ENCODE measurements at regions not wholly inside any gene's neighbourhood (a gene's known extent, or its start where the extent isn't known, plus 50 kb on each side); places are given as distances from the start of the nearest gene placed in this dataset.

- DNase-seq: no peak
These were observed 275.0 kb downstream of the NFKBIZ start for GRCh38 chr3:102124282-102124681.

DNA sequence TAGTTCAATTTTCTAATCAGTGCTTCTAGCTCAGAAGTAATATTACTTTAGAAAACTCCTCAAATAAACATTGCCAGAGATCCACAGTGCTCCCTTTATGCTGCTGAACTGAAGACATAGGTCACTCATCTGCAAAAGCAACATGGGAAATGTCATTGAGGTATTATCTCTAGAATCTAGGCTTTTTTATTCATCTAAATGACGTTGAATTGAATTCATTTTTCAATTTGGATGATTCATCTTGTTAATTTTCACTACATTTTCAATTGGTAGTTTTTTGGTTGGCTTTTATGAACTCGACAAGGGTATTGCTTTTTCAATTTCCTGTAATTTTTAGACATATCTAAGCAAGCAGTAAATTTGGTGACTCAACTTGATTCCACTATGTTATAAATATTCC lies 275.4 kb downstream of the NFKBIZ start:
- DNase-seq: no peak

DNA sequence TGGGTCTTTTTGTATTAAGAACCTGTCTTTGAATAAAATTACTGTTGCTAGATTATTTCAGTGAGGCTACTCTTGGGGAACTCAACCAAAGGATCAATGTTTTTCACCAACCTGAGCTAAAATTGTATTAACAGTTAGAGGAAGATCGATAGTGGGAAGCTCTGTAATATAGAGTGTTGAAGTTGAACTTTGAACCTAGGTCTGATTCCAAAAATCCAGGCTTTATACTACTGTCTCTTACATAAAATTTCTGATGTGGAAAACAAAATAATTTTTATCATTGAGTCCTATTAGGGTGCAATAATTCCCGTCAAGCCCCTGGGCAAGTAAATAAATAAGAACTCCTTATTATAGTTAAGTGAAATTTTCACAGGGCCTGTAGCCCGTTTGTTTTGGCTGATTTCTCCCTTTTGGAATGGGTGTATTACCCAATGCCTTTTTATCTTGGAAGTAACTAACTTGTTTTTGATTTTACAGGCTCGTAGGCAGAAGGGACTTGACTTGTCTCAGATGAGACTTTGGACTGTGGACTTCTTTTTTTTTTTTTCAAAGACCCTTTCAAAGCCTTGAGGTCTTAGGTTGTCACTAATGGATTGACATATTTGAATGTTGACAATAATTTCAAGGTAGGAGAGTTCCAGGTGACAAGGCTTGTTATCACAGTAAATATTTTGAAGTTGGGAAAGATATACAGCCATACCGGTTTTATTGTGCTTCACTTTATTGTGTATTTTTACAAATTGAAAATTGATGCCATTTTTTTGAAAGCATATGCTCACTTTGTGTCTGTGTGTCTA lies 276.1 kb downstream of the NFKBIZ start:
- no peak for DNase-seq

DNA sequence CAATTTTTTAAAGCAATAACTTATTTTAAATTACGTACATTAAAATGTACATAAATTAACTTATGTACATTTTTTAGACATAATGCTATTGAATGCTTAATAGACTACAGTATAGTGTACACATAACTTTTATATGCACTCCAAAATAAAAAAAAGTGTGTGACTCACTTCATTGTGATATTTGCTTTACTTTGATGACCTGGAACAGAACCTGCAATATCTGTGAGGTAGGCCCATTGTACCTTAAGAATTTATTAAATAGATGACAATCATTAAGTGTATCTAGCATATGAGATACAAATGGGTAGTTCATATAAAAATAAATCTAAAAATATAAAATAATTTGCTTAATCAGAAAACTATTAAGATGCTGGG lies 276.7 kb downstream of the NFKBIZ start:
- no peak for DNase-seq

DNA sequence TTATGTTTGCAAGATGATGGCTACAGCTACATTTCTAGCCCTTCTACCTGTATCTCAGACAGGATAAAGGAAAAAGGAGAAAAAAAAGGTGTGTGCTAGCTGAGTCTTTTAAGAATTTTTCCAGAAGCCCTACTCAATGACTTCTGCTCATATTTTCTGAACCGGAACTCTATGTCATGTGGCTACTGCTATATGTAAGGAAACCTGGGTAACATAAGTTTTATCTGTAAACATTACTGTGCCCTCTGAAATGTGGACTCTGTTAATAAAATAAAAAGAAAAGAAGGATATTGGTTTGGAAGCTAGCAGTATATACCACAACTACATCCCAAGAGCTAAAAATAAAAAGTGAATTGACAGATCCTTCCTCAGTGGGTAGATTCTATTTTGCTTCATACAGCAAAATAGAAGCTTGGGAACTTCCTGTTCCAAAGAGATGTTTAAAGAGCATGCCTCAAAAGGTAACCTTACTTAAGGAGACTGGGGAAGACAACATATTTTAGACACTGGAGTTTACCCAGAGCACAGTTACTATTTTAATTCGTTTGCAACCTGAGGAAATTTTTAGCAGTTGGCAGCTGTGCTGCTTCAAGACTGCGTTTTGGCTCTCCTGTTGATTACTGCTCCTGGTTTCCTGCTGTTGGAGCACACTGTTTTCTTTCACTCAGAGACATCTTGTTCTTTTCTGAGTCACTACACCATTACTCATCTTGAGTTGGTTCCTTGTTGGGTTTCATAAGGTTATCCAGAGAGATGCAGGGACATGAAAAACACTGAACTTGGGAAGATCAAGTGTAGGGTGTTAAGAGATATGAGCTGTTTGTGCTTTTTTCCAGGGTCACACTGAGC lies 280.7 kb downstream of the NFKBIZ start:
- DNase-seq: no peak

DNA sequence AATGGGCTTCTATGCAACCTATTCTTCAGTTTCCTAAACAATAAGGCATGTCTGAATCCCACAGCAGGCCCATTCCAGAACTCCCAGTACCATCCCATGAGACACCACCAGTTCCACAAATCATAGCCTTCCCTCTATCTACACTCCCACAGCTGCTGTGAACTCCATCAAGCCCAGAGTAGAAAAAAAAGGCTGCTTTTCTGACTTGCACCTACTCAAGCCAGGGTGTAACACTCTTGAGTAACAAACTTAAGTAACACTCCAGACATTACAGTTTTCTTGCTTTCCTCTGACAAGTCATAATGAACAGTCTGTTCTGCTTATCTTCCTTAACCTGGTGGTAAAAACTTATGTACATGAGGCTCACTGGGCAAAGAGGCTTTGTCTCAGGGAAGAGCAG lies 283.1 kb downstream of the NFKBIZ start:
- DNase-seq: no peak

DNA sequence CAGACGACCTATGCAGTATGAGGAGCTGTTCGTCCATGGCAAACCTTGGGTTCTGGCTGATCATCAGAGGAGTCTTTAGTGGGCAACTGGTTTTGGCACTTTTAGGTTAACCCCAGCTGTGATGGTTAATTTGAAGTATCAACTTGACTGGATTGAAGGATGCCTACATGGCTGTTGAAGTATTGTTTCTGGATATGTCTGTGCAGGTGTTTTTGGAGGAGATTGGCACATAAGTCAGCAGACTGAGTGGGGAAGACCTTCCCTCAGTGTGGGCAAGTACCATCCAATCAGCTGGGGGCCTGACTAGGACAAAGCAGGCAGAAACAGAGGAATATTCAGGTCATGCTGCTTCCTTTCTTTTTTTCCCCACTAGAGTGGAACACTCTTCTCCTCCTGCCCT lies 284.1 kb downstream of the NFKBIZ start:
- no peak for DNase-seq

GRCh38 chr3:102135316-102135715 lies 286.0 kb downstream of the NFKBIZ start:
- no peak for DNase-seq

GRCh38 chr3:102136183-102136582 lies 286.9 kb downstream of the NFKBIZ start:
- DNase-seq: no peak

DNA sequence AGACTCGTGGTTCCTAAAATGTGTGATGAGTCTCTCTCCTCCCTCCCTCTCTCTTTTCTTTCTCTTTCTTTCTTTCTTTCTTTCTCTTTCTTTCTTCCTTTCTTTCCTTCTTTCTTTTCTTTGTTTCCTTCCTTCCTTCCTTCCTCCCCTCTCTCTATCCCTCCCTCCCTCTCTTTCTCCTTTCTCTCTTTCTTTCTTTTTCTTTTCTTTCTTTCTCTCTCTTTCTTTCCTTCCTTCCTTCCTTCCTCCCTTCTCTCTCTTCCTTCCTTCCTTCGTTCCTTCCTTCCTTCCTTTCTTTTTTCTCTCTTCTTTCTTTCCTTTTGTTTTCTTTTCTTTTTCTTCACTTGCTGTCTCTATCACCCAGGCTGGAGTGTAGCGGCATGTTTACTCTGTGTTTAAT lies 290.8 kb downstream of the NFKBIZ start:
- DNase-seq: no peak

DNA sequence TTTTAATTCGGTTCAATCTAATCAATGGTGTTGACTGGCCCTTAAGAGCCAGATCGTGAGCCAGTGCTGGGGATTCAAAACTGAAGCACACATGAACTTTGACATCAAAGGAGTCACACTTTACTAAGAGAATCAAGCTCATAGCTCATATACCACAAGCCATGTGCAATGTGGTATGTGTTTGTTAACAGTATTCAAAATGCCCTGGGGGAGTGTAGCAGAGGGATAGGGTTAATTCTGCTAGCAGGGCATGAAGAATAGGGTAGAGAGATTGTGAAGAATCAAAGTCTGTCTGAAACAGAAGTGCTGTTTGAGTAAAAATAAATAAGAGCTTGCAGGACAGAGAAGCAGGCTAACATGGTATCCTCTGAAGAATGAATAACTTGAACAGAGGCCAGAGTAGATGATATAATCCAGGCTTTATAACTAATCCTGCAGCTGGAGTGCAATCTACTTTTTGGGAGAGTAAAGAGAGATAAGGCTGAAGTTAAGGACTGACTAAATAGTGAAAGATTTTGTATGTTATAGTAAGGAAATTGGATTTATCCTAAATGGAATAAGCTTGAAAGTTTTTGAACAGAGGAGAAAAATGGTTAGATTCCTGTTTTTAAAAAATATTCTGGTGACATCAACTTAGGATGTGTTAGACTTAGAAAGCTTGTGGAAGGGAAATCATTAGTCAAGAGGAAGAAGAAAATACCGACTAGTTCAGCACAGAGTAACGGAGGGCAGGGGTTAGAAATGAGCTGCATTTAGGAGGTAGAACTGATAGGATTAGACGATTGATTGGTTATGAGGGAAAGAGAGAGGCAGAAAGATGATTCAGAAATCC lies 292.0 kb downstream of the NFKBIZ start:
- no peak for DNase-seq

GRCh38 chr3:102141928-102142239 lies 292.6 kb downstream of the NFKBIZ start:
- no peak for DNase-seq

DNA sequence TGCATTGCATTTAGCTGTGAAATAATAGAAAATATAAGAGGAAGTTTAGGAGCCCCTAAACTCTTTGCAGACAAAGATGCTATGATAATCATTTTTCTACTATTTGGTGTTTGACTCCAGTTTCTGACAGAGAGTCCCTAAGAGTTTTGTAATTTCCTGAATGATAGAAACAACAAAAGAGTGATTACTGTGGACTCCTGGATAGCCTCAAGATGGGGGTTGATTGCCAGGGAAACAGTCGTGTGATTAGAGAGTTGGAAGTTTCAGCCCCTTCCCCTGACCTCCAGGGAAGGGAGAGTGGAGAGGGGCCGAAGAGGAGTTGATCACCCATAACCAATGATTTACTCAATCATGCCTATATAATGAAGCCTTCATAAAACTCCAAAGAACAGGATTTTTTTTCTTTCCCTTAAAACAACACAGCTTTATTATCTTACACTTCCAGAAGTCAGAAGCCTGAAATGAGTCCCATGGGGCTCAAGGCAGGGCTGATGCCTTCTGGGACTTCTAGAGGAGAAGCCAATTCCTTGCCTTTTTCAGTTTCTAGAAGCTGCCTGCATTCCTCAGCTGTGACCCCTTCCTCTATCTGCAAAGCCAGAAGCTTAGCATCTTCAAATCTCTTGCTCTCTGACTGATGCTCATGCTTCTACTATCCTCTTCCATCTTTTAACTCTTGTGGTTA lies 292.3 kb upstream of the ZPLD1 start:
- DNase-seq: no peak

GRCh38 chr3:102143536-102143935 lies 291.3 kb upstream of the ZPLD1 start:
- no peak for DNase-seq

- DNase-seq: no peak
These were observed 290.8 kb upstream of the ZPLD1 start for GRCh38 chr3:102144063-102144462.

- DNase-seq: no peak
These were observed 286.0 kb upstream of the ZPLD1 start for GRCh38 chr3:102148598-102149337.

GRCh38 chr3:102151935-102152334 lies 282.9 kb upstream of the ZPLD1 start:
- no peak for DNase-seq

GRCh38 chr3:102156426-102156825 lies 278.4 kb upstream of the ZPLD1 start:
- DNase-seq: no peak

DNA sequence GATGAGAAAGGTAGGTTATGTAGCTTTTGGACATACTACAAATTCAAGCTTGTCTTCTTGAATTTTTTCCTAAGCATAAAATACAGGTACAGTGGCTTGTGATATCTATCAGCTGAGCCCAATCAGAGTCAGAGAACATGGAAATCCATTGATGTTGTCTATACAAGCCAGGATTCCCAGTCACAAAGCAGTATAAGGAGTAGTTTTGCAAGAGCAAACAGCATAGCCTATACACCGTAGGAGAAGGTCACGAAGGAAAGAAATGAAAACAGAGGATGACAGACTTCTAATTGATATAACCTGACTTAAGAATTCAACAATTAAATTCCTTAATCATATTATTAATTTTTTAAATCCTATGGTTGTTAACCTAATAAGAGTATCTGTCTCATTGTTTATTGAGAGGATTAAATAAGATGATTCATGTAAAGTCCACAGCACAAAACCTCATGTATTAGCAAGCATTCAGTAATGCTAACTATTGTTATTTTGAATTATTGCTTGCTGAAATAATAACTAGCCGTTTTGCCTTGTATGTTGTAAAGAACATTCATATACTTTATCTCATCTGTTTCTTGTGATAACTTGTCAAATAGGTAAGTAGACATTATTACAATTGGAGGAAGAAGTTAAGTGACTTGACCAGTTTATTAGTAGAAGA lies 276.6 kb upstream of the ZPLD1 start:
- no peak for DNase-seq

DNA sequence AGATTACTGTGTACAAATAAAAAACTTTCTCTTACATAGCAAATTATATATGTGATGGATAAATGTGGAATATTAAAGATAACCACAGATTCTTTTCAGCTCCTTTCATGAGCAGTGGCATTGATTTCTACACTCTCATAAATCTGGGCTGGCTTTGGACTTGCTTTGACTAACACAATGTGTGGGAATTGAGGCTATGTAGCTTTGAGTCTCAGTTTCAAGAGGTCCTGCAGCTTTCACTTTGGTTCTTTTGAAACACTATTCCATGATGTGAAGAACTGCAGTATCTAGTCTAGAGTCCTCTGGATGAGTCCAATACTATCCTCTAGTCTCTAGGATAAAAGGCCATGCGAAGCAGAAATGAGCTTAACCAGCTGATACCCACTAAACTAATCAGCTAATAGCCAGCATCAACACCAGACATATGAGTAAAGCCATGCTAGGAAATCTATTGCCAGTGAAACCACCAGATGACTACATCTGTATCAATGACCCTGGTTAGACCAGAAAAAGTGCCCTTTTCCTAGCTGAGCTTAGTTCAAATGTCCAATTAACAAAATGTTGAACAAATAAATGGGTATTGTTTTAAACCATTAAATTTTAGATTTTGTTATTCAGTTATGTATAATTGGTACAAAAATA lies 274.9 kb upstream of the ZPLD1 start:
- no peak for DNase-seq

DNA sequence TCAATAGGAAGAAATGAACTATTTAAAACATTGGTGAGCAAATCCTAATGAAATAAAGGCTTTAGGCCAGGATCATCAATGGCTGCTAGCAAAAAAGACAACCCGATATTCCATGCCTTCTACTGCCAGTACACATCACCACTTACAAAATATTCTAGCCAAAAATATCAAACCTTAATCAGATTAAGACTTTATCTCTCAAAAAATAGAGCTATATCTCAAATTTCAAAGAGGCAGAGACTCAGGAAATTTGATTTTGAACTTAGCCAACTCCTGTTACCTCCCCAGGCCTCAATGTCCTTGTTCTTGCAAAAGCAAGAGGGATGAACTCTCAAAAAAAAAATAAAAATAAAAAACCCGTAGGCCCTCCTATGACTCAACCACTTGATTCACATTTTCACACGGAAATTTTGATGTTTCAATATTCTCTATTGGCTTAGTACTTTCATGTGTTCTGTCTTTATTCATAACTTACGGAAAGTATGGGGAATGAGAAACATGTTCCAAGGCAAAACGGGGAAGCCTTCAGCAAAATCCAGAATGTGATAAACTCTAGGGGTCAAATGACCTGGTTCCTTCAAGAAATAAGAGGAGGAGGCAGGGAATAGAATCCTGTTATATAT lies 273.3 kb upstream of the ZPLD1 start:
- DNase-seq: no peak
